ENCODE measurements at regions not wholly inside any gene's neighbourhood (a gene's known extent, or its start where the extent isn't known, plus 50 kb on each side); places are given as distances from the start of the nearest gene placed in this dataset.

GRCh38 chr2:118557016-118557415, 290.4 kb downstream of the EN1 start:
- Histone ChIP-seq H3K27ac (ENCODE audit: low read length) (no peak overlapping the region), H3K36me3 (ENCODE audit: insufficient read depth, low read length) (no peaks in the 10 kb centered on the region), H3F3A (ENCODE audit: insufficient read depth, low read length, poor library complexity, severe bottlenecking) (no peaks in the 10 kb centered on the region), H3K9me3 (ENCODE audit: low read length) (no peaks in the 10 kb centered on the region), H2AFZ (ENCODE audit: low read depth, low read length) (no peak overlapping the region), H4K20me1 (ENCODE audit: insufficient read depth) (no peaks in the 10 kb centered on the region), H3K9me2 (ENCODE audit: insufficient read depth, low read length) (no peaks in the 10 kb centered on the region), H3K27me3 (ENCODE audit: insufficient read depth, low read depth, low read length) (no peaks in the 10 kb centered on the region), H3K4me3 (ENCODE audit: low read length) (no peak overlapping the region), H3K9ac (ENCODE audit: low read length) (no peak overlapping the region), H3K79me2 (replicated peaks; ENCODE audit: insufficient read depth, low read length) (no peaks in the 10 kb centered on the region), H3K4me2 (ENCODE audit: low read length) (no peak overlapping the region)
- no peak for TF ChIP-seq SMC3 (conservative IDR thresholded peaks at IDR 0.05; ENCODE audit: poor library complexity)
- TF ChIP-seq TAF1 (IDR thresholded peaks at IDR 0.05; ENCODE audit: low read depth) = no peak
- no peak for TF ChIP-seq EZH2 (IDR thresholded peaks at IDR 0.05; ENCODE audit: borderline replicate concordance, insufficient read depth, low read length, poor library complexity, severe bottlenecking)
- no peak for TF ChIP-seq REST (IDR thresholded peaks at IDR 0.05; ENCODE audit: borderline replicate concordance)
- no peak for TF ChIP-seq MXI1 (conservative IDR thresholded peaks at IDR 0.05; ENCODE audit: poor library complexity, severe bottlenecking)
- no peak for TF ChIP-seq RAD21 (conservative IDR thresholded peaks at IDR 0.05)
- TF ChIP-seq POLR2AphosphoS5 (IDR thresholded peaks at IDR 0.05) = no peak
- TF ChIP-seq EP300 (conservative IDR thresholded peaks at IDR 0.05; ENCODE audit: poor library complexity, severe bottlenecking) = no peak
- TF ChIP-seq CTCF (IDR thresholded peaks at IDR 0.05; ENCODE audit: poor library complexity, severe bottlenecking) = no peak

- no peak overlapping the region for H3K9ac ChIP-seq (ENCODE audit: low read length)
- H3K27me3 ChIP-seq (ENCODE audit: insufficient read depth, low read depth, low read length) = no peaks in the 10 kb centered on the region
- TF ChIP-seq MXI1 (conservative IDR thresholded peaks at IDR 0.05; ENCODE audit: poor library complexity, severe bottlenecking) = no peak
- TF ChIP-seq REST (IDR thresholded peaks at IDR 0.05; ENCODE audit: borderline replicate concordance) = no peak
- TF ChIP-seq CTCF (IDR thresholded peaks at IDR 0.05; ENCODE audit: poor library complexity, severe bottlenecking) = no peak
- no peak for TF ChIP-seq EZH2 (IDR thresholded peaks at IDR 0.05; ENCODE audit: borderline replicate concordance, insufficient read depth, low read length, poor library complexity, severe bottlenecking)
- no peak for TF ChIP-seq RAD21 (conservative IDR thresholded peaks at IDR 0.05)
- no peak for TF ChIP-seq SMC3 (conservative IDR thresholded peaks at IDR 0.05; ENCODE audit: poor library complexity)
- TF ChIP-seq POLR2AphosphoS5 (IDR thresholded peaks at IDR 0.05) = no peak
- no peak for TF ChIP-seq TAF1 (IDR thresholded peaks at IDR 0.05; ENCODE audit: low read depth)
- no peak for TF ChIP-seq EP300 (conservative IDR thresholded peaks at IDR 0.05; ENCODE audit: poor library complexity, severe bottlenecking)
- H3F3A ChIP-seq (ENCODE audit: insufficient read depth, low read length, poor library complexity, severe bottlenecking) = no peaks in the 10 kb centered on the region
- no peaks in the 10 kb centered on the region for H3K9me2 ChIP-seq (ENCODE audit: insufficient read depth, low read length)
- H2AFZ ChIP-seq (ENCODE audit: low read depth, low read length) = no peak overlapping the region
- H4K20me1 ChIP-seq (ENCODE audit: insufficient read depth) = no peaks in the 10 kb centered on the region
- no peaks in the 10 kb centered on the region for H3K9me3 ChIP-seq (ENCODE audit: low read length)
- H3K4me2 ChIP-seq (ENCODE audit: low read length) = no peak overlapping the region
- H3K4me3 ChIP-seq (ENCODE audit: low read length) = no peak overlapping the region
- H3K27ac ChIP-seq (ENCODE audit: low read length) = no peak overlapping the region
- H3K36me3 ChIP-seq (ENCODE audit: insufficient read depth, low read length) = no peaks in the 10 kb centered on the region
- H3K79me2 ChIP-seq (replicated peaks; ENCODE audit: insufficient read depth, low read length) = no peaks in the 10 kb centered on the region
Measured at GRCh38 chr2:118554616-118555015, 292.8 kb downstream of the EN1 start.
